Naive thymus-derived CD4-positive, alpha-beta T cell (primary cell): ENCODE measurements at regions not wholly inside any gene's neighbourhood (a gene's known extent, or its start where the extent isn't known, plus 50 kb on each side); places are given as distances from the start of the nearest gene placed in this dataset.

Experiments
- ATAC-seq: fragments of 150-1000 bp; cut with Tn5 transposase; 2 replicates; pipeline ENCODE4 v1.10.0; 2021; ENCODE audit warnings: mild to moderate bottlenecking, moderate library complexity
- CTCF ChIA-PET: fragments of 350-600 bp; sonication (Branson Sonifier 250); formaldehyde crosslinking; loops from one replicate; lab custom pipeline; 2021; ENCODE audit warnings: antibody characterized with exemption; lab: Charles Lee
- POLR2A ChIA-PET: fragments of 350-600 bp; sonication (Branson Sonifier 250); formaldehyde crosslinking; loops from one replicate; lab custom pipeline; 2021; ENCODE audit warnings: antibody characterized with exemption, inconsistent platforms; lab: Charles Lee
- DNase-seq, 9 donors: peaks; one replicate each; pipeline versions ENCODE4 v3.0.0 to v3.0.0-alpha.2; 2020 to 2022; ENCODE audit warnings: mixed read lengths in 1 of 9
- H3K27ac ChIP-seq: one replicate; pipeline ENCODE4 v1.7.0; 2013; ENCODE audit warnings: mild to moderate bottlenecking, low read depth, low read length, moderate library complexity
- H3K27me3 ChIP-seq, 2 donors: one replicate each; pipeline ENCODE4 v1.7.0; 2013; ENCODE audit warnings: low read length in 2 of 2, mild to moderate bottlenecking in 2 of 2, moderate library complexity in 2 of 2; ENCODE audit not compliant: control insufficient read depth in 2 of 2, insufficient read depth in 2 of 2
- H3K36me3 ChIP-seq, 3 experiments: 1 replicate in 2 of 3; 2 replicates in 1 of 3; pipeline ENCODE4 v1.7.0; 2013; ENCODE audit warnings: low read length in 3 of 3, mild to moderate bottlenecking in 3 of 3, moderate library complexity in 1 of 3; ENCODE audit not compliant: insufficient read depth in 3 of 3, control insufficient read depth in 2 of 3
- H3K4me1 ChIP-seq, 2 donors: one replicate each; pipeline ENCODE4 v1.7.0; 2013; ENCODE audit warnings: low read length in 2 of 2, mild to moderate bottlenecking in 2 of 2, moderate library complexity in 1 of 2; ENCODE audit not compliant: control insufficient read depth in 2 of 2, insufficient read depth in 2 of 2
- H3K4me3 ChIP-seq: 2 replicates; pipeline ENCODE4 v1.7.0; 2013; ENCODE audit warnings: mild to moderate bottlenecking, low read length
- H3K9me3 ChIP-seq, 3 experiments: 1 replicate in 2 of 3; 2 replicates in 1 of 3; pipeline ENCODE4 v1.7.0; 2013; ENCODE audit warnings: low read length in 3 of 3; ENCODE audit not compliant: control insufficient read depth in 2 of 3
- H3K27ac Mint-ChIP-seq, 9 donors: one replicate each; pipeline ENCODE4 v1.8.0; 2020 to 2022; ENCODE audit warnings: mixed read lengths in 9 of 9, mild to moderate bottlenecking in 8 of 9, moderate library complexity in 5 of 9, inconsistent platforms in 2 of 9
- H3K27me3 Mint-ChIP-seq, 5 donors: one replicate each; pipeline ENCODE4 v1.8.0; 2021 to 2022; ENCODE audit warnings: mixed read lengths in 5 of 5, mild to moderate bottlenecking in 1 of 5
- H3K36me3 Mint-ChIP-seq, 5 donors: one replicate each; pipeline ENCODE4 v1.8.0; 2020 to 2022; ENCODE audit warnings: mixed read lengths in 5 of 5, mild to moderate bottlenecking in 3 of 5, inconsistent platforms in 1 of 5
- H3K4me1 Mint-ChIP-seq, 7 donors: one replicate each; pipeline ENCODE4 v1.8.0; 2020 to 2022; ENCODE audit warnings: mixed read lengths in 7 of 7, mild to moderate bottlenecking in 3 of 7, inconsistent platforms in 1 of 7
- H3K4me3 Mint-ChIP-seq, 10 donors: one replicate each; pipeline ENCODE4 v1.8.0; 2020 to 2022; ENCODE audit warnings: mild to moderate bottlenecking in 10 of 10, mixed read lengths in 10 of 10, moderate library complexity in 6 of 10, inconsistent platforms in 2 of 10
- H3K9me3 Mint-ChIP-seq, 11 donors: one replicate each; pipeline ENCODE4 v1.8.0; 2020 to 2022; ENCODE audit warnings: mixed read lengths in 11 of 11, mild to moderate bottlenecking in 4 of 11, inconsistent platforms in 1 of 11, moderate library complexity in 1 of 11
- intact Hi-C, 2 donors: fragments of 100-400 bp; cut with micrococcal nuclease; formaldehyde crosslinking; loops; one replicate each; pipeline ENCODE4 v1.15.1; 2023

- no peak for DNase-seq
- Histone ChIP-seq H3K4me3 (no peak overlapping the region), H3K9me3 (no peaks in the 10 kb centered on the region), H3K27ac (no peak overlapping the region), H3K4me1 (peaks cover 6% of the 10 kb centered on the region in 2 donors), H3K36me3 (no peaks in the 10 kb centered on the region), H3K27me3 (no peaks in the 10 kb centered on the region)
- Mint-ChIP-seq H3K27ac (no peak overlapping the region), H3K27me3 (peaks cover 15 to 33% (median 22%) of the 10 kb centered on the region in 5 donors), H3K36me3 (peaks cover 0 to 2% (median 0%) of the 10 kb centered on the region in 5 donors), H3K4me3 (no peak overlapping the region), H3K9me3 (peaks cover 0 to 3% (median 0%) of the 10 kb centered on the region in 11 donors), H3K4me1 (peaks cover 2 to 8% (median 3%) of the 10 kb centered on the region in 7 donors)
- ChIA-PET POLR2A (interaction anchor here (0.6 kb wide), 1 partner anchor 8 kb away, joined by 3 read pairs; no protein-coding TSS in a partner anchor), CTCF (no interaction called here)
- ATAC-seq: no peak
- intact Hi-C loops: no loop called here
These were observed 130.4 kb upstream of the CLINT1 start for GRCh38 chr5:157989296-157989695.

- POLR2A ChIA-PET: no interaction called here
- Histone ChIP-seq H3K9me3 (no peaks in the 10 kb centered on the region), H3K27ac (no peak overlapping the region), H3K4me1 (no peaks in the 10 kb centered on the region), H3K4me3 (no peak overlapping the region), H3K36me3 (no peaks in the 10 kb centered on the region), H3K27me3 (no peaks in the 10 kb centered on the region)
- Mint-ChIP-seq H3K36me3 (peaks cover 0 to 2% (median 0%) of the 10 kb centered on the region in 5 donors), H3K27me3 (peaks cover 9 to 34% (median 19%) of the 10 kb centered on the region in 5 donors), H3K4me1 (peaks cover 0 to under 1% (median 0%) of the 10 kb centered on the region in 7 donors), H3K27ac (no peak overlapping the region), H3K4me3 (no peak overlapping the region), H3K9me3 (peaks cover 0 to 3% (median 0%) of the 10 kb centered on the region in 11 donors)
- CTCF ChIA-PET: no interaction called here
- no peak for ATAC-seq
- DNase-seq: no peak
- intact Hi-C loops: no loop called here
These were observed 128.3 kb upstream of the CLINT1 start for GRCh38 chr5:157987259-157987658.

- Histone ChIP-seq H3K9me3 (no peaks in the 10 kb centered on the region), H3K27me3 (no peaks in the 10 kb centered on the region), H3K36me3 (no peaks in the 10 kb centered on the region), H3K27ac (no peak overlapping the region), H3K4me3 (no peak overlapping the region), H3K4me1 (no peaks in the 10 kb centered on the region)
- H3K27me3 Mint-ChIP-seq: peaks cover 9 to 30% (median 13%) of the 10 kb centered on the region in 5 donors
- ChIA-PET CTCF (no interaction called here), POLR2A (no interaction called here)
- H3K4me3 Mint-ChIP-seq: no peak overlapping the region
- H3K36me3 Mint-ChIP-seq: peaks cover 0 to 4% (median 0%) of the 10 kb centered on the region in 5 donors
- DNase-seq: no peak
- H3K4me1 Mint-ChIP-seq: peaks cover 0 to 1% (median 0%) of the 10 kb centered on the region in 7 donors
- intact Hi-C loops: no loop called here
- peaks cover 0 to 3% (median 0%) of the 10 kb centered on the region in 11 donors for H3K9me3 Mint-ChIP-seq
- ATAC-seq: no peak
- H3K27ac Mint-ChIP-seq: no peak overlapping the region
These were observed 127.6 kb upstream of the CLINT1 start for GRCh38 chr5:157986431-157986990.

- Histone ChIP-seq H3K27ac (no peak overlapping the region), H3K27me3 (no peaks in the 10 kb centered on the region), H3K9me3 (no peaks in the 10 kb centered on the region), H3K36me3 (no peaks in the 10 kb centered on the region), H3K4me3 (no peak overlapping the region), H3K4me1 (no peaks in the 10 kb centered on the region)
- H3K4me1 Mint-ChIP-seq: peaks cover 0 to 1% (median 0%) of the 10 kb centered on the region in 7 donors
- intact Hi-C loops: no loop called here
- no peak overlapping the region for H3K27ac Mint-ChIP-seq
- ATAC-seq (no peak), DNase-seq (no peak)
- peaks cover 0 to 4% (median 0%) of the 10 kb centered on the region in 5 donors for H3K36me3 Mint-ChIP-seq
- peaks cover under 1 to 31% (median 6%) of the 10 kb centered on the region in 5 donors for H3K27me3 Mint-ChIP-seq
- ChIA-PET CTCF (no interaction called here), POLR2A (no interaction called here)
- peaks cover 0 to 3% (median 0%) of the 10 kb centered on the region in 11 donors for H3K9me3 Mint-ChIP-seq
- H3K4me3 Mint-ChIP-seq: no peak overlapping the region
These were observed 125.7 kb upstream of the CLINT1 start for GRCh38 chr5:157984611-157985010.

GRCh38 chr5:157983906-157984551 lies 125.1 kb upstream of the CLINT1 start:
- no peak for ATAC-seq
- Mint-ChIP-seq H3K27ac (no peak overlapping the region), H3K36me3 (peaks cover 0 to 4% (median 0%) of the 10 kb centered on the region in 5 donors), H3K4me1 (peaks cover 0 to 1% (median 0%) of the 10 kb centered on the region in 7 donors), H3K4me3 (no peak overlapping the region), H3K9me3 (peaks cover 0 to 3% (median 0%) of the 10 kb centered on the region in 11 donors), H3K27me3 (peaks cover 0 to 26% (median 5%) of the 10 kb centered on the region in 5 donors)
- Histone ChIP-seq H3K27ac (no peak overlapping the region), H3K36me3 (no peaks in the 10 kb centered on the region), H3K27me3 (no peaks in the 10 kb centered on the region), H3K4me1 (no peaks in the 10 kb centered on the region), H3K9me3 (no peaks in the 10 kb centered on the region), H3K4me3 (no peak overlapping the region)
- ChIA-PET POLR2A (no interaction called here), CTCF (no interaction called here)
- DNase-seq: no peak
- intact Hi-C loops: no loop called here

- CTCF ChIA-PET: interaction anchor here (0.6 kb wide), 1 partner anchor 12 kb away, joined by 7 read pairs; no protein-coding TSS in a partner anchor
- intact Hi-C loops: no loop called here
- H3K27me3 ChIP-seq: no peaks in the 10 kb centered on the region
- POLR2A ChIA-PET: no interaction called here
- peaks cover 10 to 35% (median 16%) of the 10 kb centered on the region in 5 donors for H3K27me3 Mint-ChIP-seq
- H3K4me3 Mint-ChIP-seq: no peak overlapping the region
- H3K4me1 ChIP-seq: no peaks in the 10 kb centered on the region
- ATAC-seq: no peak
- no peaks in the 10 kb centered on the region for H3K9me3 ChIP-seq
- no peak overlapping the region for H3K27ac ChIP-seq
- H3K27ac Mint-ChIP-seq: no peak overlapping the region
- H3K4me3 ChIP-seq: no peak overlapping the region
- DNase-seq: no peak
- H3K4me1 Mint-ChIP-seq: peaks cover 0 to 1% (median 0%) of the 10 kb centered on the region in 7 donors
- peaks cover 0 to 4% (median 0%) of the 10 kb centered on the region in 5 donors for H3K36me3 Mint-ChIP-seq
- H3K9me3 Mint-ChIP-seq: peaks cover 0 to 3% (median 0%) of the 10 kb centered on the region in 11 donors
- no peaks in the 10 kb centered on the region for H3K36me3 ChIP-seq
These were observed 119.1 kb upstream of the CLINT1 start for GRCh38 chr5:157978061-157978460.
